Transverse colon (tissue), 4 donors: ENCODE measurements at regions not wholly inside any gene's neighbourhood (a gene's known extent, or its start where the extent isn't known, plus 50 kb on each side); places are given as distances from the start of the nearest gene placed in this dataset.
A peak's percentile ranks its signal among the peaks of the same experiment; 100 is the strongest.
"Not testable (repeated sequence)": the region's sequence is repeated elsewhere in the genome, so short reads cannot be mapped to it uniquely, and the experiment has no call there.

Experiments used
- DNase-seq: peaks from one replicate; pipeline ENCODE4 v3.0.0-alpha.2; 2019
- H3K27ac ChIP-seq, 4 donors: fragments of 200-600 bp; sonication (generic); 2 replicates each; pipeline ENCODE4 v1.5.1; 2016 to 2018; ENCODE audit warnings: inconsistent platforms in 4 of 4
- H3K27me3 ChIP-seq: fragments of 200-600 bp; sonication (generic); 2 replicates; pipeline ENCODE4 v1.5.1; 2017; ENCODE audit warnings: inconsistent platforms
- H3K36me3 ChIP-seq, 4 donors: fragments of 200-600 bp; sonication (generic); 2 replicates each; pipeline ENCODE4 v1.5.1; 2017 to 2019; ENCODE audit warnings: inconsistent platforms in 4 of 4
- H3K4me1 ChIP-seq, 4 donors: fragments of 200-600 bp; sonication (generic); 2 replicates each; pipeline ENCODE4 v1.5.1; 2017 to 2020; ENCODE audit warnings: inconsistent platforms in 4 of 4
- H3K4me3 ChIP-seq, 4 donors: fragments of 200-600 bp; sonication (generic); 1 replicate in 1 of 4; 2 replicates in 3 of 4; pipeline versions ENCODE4 v1.5.1 to v1.6.1; 2017 to 2019; ENCODE audit warnings: inconsistent platforms in 4 of 4
- H3K9me3 ChIP-seq, 2 donors: fragments of 200-600 bp; sonication (generic); 2 replicates each; pipeline ENCODE4 v1.5.1; 2017 to 2019; ENCODE audit warnings: inconsistent platforms in 2 of 2
- CTCF ChIP-seq, 5 experiments: fragments of 200-600 bp in 3 of 5; fragments of 450-650 bp in 2 of 5; sonication (generic) in 3 of 5; IDR thresholded peaks; 1 replicate in 2 of 5; 2 replicates in 3 of 5; pipeline ENCODE4 v1.5.1; 2016 to 2017; ENCODE audit warnings: antibody characterized with exemption in 5 of 5, inconsistent platforms in 3 of 5, mild to moderate bottlenecking in 2 of 5, moderate library complexity in 1 of 5
- EP300 ChIP-seq: sonication (generic); formaldehyde crosslinking; IDR thresholded peaks from one replicate; pipeline ENCODE4 v1.6.1; 2017; ENCODE audit warnings: antibody characterized with exemption, low read depth
- POLR2A ChIP-seq: fragments of 450-650 bp; IDR thresholded peaks from one replicate; pipeline ENCODE4 v1.6.1; 2016; ENCODE audit warnings: antibody characterized with exemption, mild to moderate bottlenecking, moderate library complexity
- POLR2AphosphoS5 ChIP-seq, 3 donors: sonication (generic); formaldehyde crosslinking; IDR thresholded peaks; one replicate each; pipeline ENCODE4 v1.6.1; 2016; ENCODE audit warnings: antibody characterized with exemption in 3 of 3
- WGBS, 2 donors: methylation state at CpG; one replicate each; pipeline ENCODE4 v1.1.5; 2018; ENCODE audit warnings: low coverage in 1 of 2; 5-methylcytosine and 5-hydroxymethylcytosine counted together
- in situ Hi-C, 4 donors: fragments of 200-750 bp; cut with MboI; loops; one replicate each; pipeline versions ENCODE4 v1.15.0 to v1.15.1; 2017; ENCODE audit warnings: low sequenced_read_pairs in 3 of 4, low pct_ligation_motif_present in 1 of 4, low pct_unique_long_range_greater_than_20kb in 1 of 4
- intact Hi-C: fragments of 100-400 bp; cut with DNase I; formaldehyde crosslinking; loops from one replicate; pipeline ENCODE4 v1.15.1; 2023; ENCODE audit warnings: low total_unique reads

GRCh38 chr12:46629331-46630229 is 196.2 kb downstream of the SLC38A4 start:
- TF ChIP-seq POLR2AphosphoS5 (IDR thresholded peaks at IDR 0.05) (no peak), POLR2A (no peak), CTCF (IDR thresholded peaks at IDR 0.05) (no peak), EP300 (no peak)
- in situ Hi-C loops: no loop called here
- Histone ChIP-seq H3K4me3 (no peak overlapping the region), H3K27me3 (no peaks in the 10 kb centered on the region), H3K9me3 (no peaks in the 10 kb centered on the region), H3K36me3 (no peaks in the 10 kb centered on the region), H3K27ac (no peak overlapping the region), H3K4me1 (no peaks in the 10 kb centered on the region)
- WGBS, 2 donors: 87 to 100% methylated on average over 2 to 4 of the region's 4 CpGs
- no peak for DNase-seq
- intact Hi-C loops: no loop called here

GRCh38 chr12:46628176-46628575 is 197.6 kb downstream of the SLC38A4 start:
- no peaks in the 10 kb centered on the region for H3K27me3 ChIP-seq
- no peak overlapping the region for H3K27ac ChIP-seq
- no peak overlapping the region for H3K4me3 ChIP-seq
- intact Hi-C loops: no loop called here
- H3K36me3 ChIP-seq: no peaks in the 10 kb centered on the region
- no peak for TF ChIP-seq POLR2AphosphoS5 (IDR thresholded peaks at IDR 0.05)
- no peaks in the 10 kb centered on the region for H3K9me3 ChIP-seq
- 100% methylated on average over 1 of the region's 1 CpG for WGBS, 2 donors
- no peak for DNase-seq
- in situ Hi-C loops: no loop called here
- H3K4me1 ChIP-seq: no peaks in the 10 kb centered on the region

- no peak for DNase-seq
- H3K27ac ChIP-seq: no peak overlapping the region
- no peak overlapping the region for H3K4me3 ChIP-seq
- in situ Hi-C loops (no loop called here), intact Hi-C loops (no loop called here)
- H3K4me1 ChIP-seq: no peaks in the 10 kb centered on the region
- whole genome bisulfite sequencing, 2 donors: 97 to 100% methylated on average over 2 to 3 of the region's 3 CpGs
- no peaks in the 10 kb centered on the region for H3K36me3 ChIP-seq
- TF ChIP-seq EP300 (no peak), CTCF (IDR thresholded peaks at IDR 0.05) (no peak), POLR2AphosphoS5 (IDR thresholded peaks at IDR 0.05) (no peak), POLR2A (no peak)
- H3K27me3 ChIP-seq: no peaks in the 10 kb centered on the region
- no peaks in the 10 kb centered on the region for H3K9me3 ChIP-seq
These were observed 198.1 kb downstream of the SLC38A4 start for GRCh38 chr12:46627686-46628085.

- H3K27ac ChIP-seq, DNase-seq, in situ Hi-C loops, H3K9me3 ChIP-seq, H3K27me3 ChIP-seq, intact Hi-C loops, H3K4me3 ChIP-seq, H3K36me3 ChIP-seq, H3K4me1 ChIP-seq: not testable (repeated sequence)
- WGBS, 2 donors: 87% methylated on average over 5 of the region's 5 CpGs; no CpG with 5 or more reads in 1 of the 2 donors
These were observed 206.3 kb downstream of the SLC38A4 start for GRCh38 chr12:46619474-46619873.

- H3K4me1 ChIP-seq, intact Hi-C loops, in situ Hi-C loops, DNase-seq, H3K9me3 ChIP-seq, H3K36me3 ChIP-seq, H3K4me3 ChIP-seq, H3K27me3 ChIP-seq: not testable (repeated sequence)
- 92% methylated on average over 11 of the region's 11 CpGs; no CpG with 5 or more reads in 1 of the 2 donors for WGBS, 2 donors
- peak overlapping the region in 2 of 4 donors; percentile 2 to 58 for H3K27ac ChIP-seq
These were observed 208.1 kb downstream of the SLC38A4 start for GRCh38 chr12:46617737-46618136.
